Progenitor cell of endocrine pancreas (in vitro differentiated cells): ENCODE measurements at regions not wholly inside any gene's neighbourhood (a gene's known extent, or its start where the extent isn't known, plus 50 kb on each side); places are given as distances from the start of the nearest gene placed in this dataset.

Source experiments
- DNase-seq: peaks from one replicate; pipeline ENCODE4 v3.0.0; 2021; ENCODE audit warnings: low spot score; ENCODE audit not compliant: unreplicated experiment
- H3K27ac Mint-ChIP-seq: 2 replicates; pipeline ENCODE4 v1.8.0; 2021; ENCODE audit warnings: mild to moderate bottlenecking, moderate library complexity, mixed read lengths
- H3K27me3 Mint-ChIP-seq: 2 replicates; pipeline ENCODE4 v1.8.0; 2021; ENCODE audit warnings: mixed read lengths
- H3K36me3 Mint-ChIP-seq: 2 replicates; pipeline ENCODE4 v1.8.0; 2022; ENCODE audit warnings: mixed read lengths; ENCODE audit not compliant: insufficient read depth
- H3K4me1 Mint-ChIP-seq: 2 replicates; pipeline ENCODE4 v1.8.0; 2021; ENCODE audit warnings: low read depth, mixed read lengths
- H3K4me3 Mint-ChIP-seq: 2 replicates; pipeline ENCODE4 v1.8.0; 2021; ENCODE audit warnings: low read depth, mild to moderate bottlenecking, moderate library complexity, mixed read lengths
- H3K9me3 Mint-ChIP-seq: 2 replicates; pipeline ENCODE4 v1.8.0; 2021; ENCODE audit warnings: low read depth, mixed read lengths
- CTCF ChIP-seq: fragments of 200-600 bp; sonication (generic); IDR thresholded peaks from one replicate; pipeline ENCODE4 v1.5.0; 2021; ENCODE audit warnings: antibody characterized with exemption, mild to moderate bottlenecking; ENCODE audit not compliant: unreplicated experiment

- no peak for DNase-seq
- H3K4me3 Mint-ChIP-seq: no peak overlapping the region
- H3K36me3 Mint-ChIP-seq: no peaks in the 10 kb centered on the region
- no peak overlapping the region for H3K27ac Mint-ChIP-seq
- TF ChIP-seq CTCF: no peak
- peaks cover 15% of the 10 kb centered on the region for H3K27me3 Mint-ChIP-seq
- H3K4me1 Mint-ChIP-seq: no peaks in the 10 kb centered on the region
- H3K9me3 Mint-ChIP-seq: no peaks in the 10 kb centered on the region
Observed at GRCh38 chr16:80200079-80200478, 340.7 kb upstream of the DYNLRB2 start.

- Mint-ChIP-seq H3K27ac (no peak overlapping the region), H3K9me3 (no peaks in the 10 kb centered on the region), H3K4me3 (no peak overlapping the region), H3K4me1 (no peaks in the 10 kb centered on the region), H3K36me3 (no peaks in the 10 kb centered on the region), H3K27me3 (peaks cover 12% of the 10 kb centered on the region)
- TF ChIP-seq CTCF: no peak
- no peak for DNase-seq
Observed at GRCh38 chr16:80199614-80200013, 341.2 kb upstream of the DYNLRB2 start.

- Mint-ChIP-seq H3K4me1 (no peaks in the 10 kb centered on the region), H3K36me3 (no peaks in the 10 kb centered on the region), H3K4me3 (no peak overlapping the region), H3K9me3 (no peaks in the 10 kb centered on the region), H3K27me3 (peaks cover 5% of the 10 kb centered on the region), H3K27ac (no peak overlapping the region)
- no peak for DNase-seq
- TF ChIP-seq CTCF: no peak
Observed at GRCh38 chr16:80198311-80199299, 342.2 kb upstream of the DYNLRB2 start.

GRCh38 chr16:80197741-80198201, 343.0 kb upstream of the DYNLRB2 start:
- Mint-ChIP-seq H3K4me1 (no peaks in the 10 kb centered on the region), H3K27me3 (peaks cover 2% of the 10 kb centered on the region), H3K36me3 (no peaks in the 10 kb centered on the region), H3K4me3 (no peak overlapping the region), H3K27ac (no peak overlapping the region), H3K9me3 (no peaks in the 10 kb centered on the region)
- TF ChIP-seq CTCF: no peak
- no peak for DNase-seq

GRCh38 chr16:80191928-80192327, 348.9 kb upstream of the DYNLRB2 start:
- H3K27ac Mint-ChIP-seq: no peak overlapping the region
- H3K27me3 Mint-ChIP-seq: peaks cover 10% of the 10 kb centered on the region
- DNase-seq: no peak
- H3K36me3 Mint-ChIP-seq: no peaks in the 10 kb centered on the region
- TF ChIP-seq CTCF: no peak
- no peaks in the 10 kb centered on the region for H3K4me1 Mint-ChIP-seq
- H3K9me3 Mint-ChIP-seq: no peaks in the 10 kb centered on the region
- no peak overlapping the region for H3K4me3 Mint-ChIP-seq
